H1 (cell line): ENCODE measurements at regions not wholly inside any gene's neighbourhood (a gene's known extent, or its start where the extent isn't known, plus 50 kb on each side); places are given as distances from the start of the nearest gene placed in this dataset.

ENCODE experiments used
- CTCF ChIA-PET: fragments of 300-600 bp; sonication (Branson Sonifier 250); formaldehyde crosslinking; loops from one replicate; lab custom pipeline; 2021; ENCODE audit not compliant: partially characterized antibody; lab: Charles Lee
- POLR2A ChIA-PET: fragments of 300-600 bp; sonication (Branson Sonifier 250); formaldehyde crosslinking; loops from one replicate; lab custom pipeline; 2021; ENCODE audit warnings: inconsistent platforms; ENCODE audit not compliant: partially characterized antibody; lab: Charles Lee
- DNase-seq, 2 experiments: peaks; one replicate each; pipeline versions ENCODE4 v3.0.0 to v3.0.0-alpha.2; 2010 to 2022; ENCODE audit warnings: low spot score in 2 of 2, low read depth in 1 of 2, mixed read lengths in 1 of 2
- FAIRE-seq: peaks from 2 replicates; lab custom pipeline; 2011; peaks lifted over from hg19 to GRCh38; lab: Jason Lieb, UNC
- H2AFZ ChIP-seq: 2 replicates; pipeline ENCODE4 v1.8.1; 2012; ENCODE audit warnings: low read length, inconsistent platforms
- H2AK5ac ChIP-seq: 2 replicates; pipeline ENCODE4 v1.6.1; 2013; ENCODE audit warnings: low read depth, low read length
- H2BK120ac ChIP-seq: replicated peaks from 2 replicates; pipeline ENCODE3; 2013; ENCODE audit warnings: low read depth, low read length, inconsistent platforms
- H2BK12ac ChIP-seq: 2 replicates; pipeline ENCODE4 v1.6.1; 2013; ENCODE audit warnings: low read depth, low read length
- H2BK15ac ChIP-seq: 2 replicates; pipeline ENCODE4 v1.6.1; 2013; ENCODE audit warnings: low read length
- H2BK20ac ChIP-seq: 2 replicates; pipeline ENCODE4 v1.6.1; 2013; ENCODE audit warnings: low read length
- H2BK5ac ChIP-seq: 2 replicates; pipeline ENCODE4 v1.6.1; 2013; ENCODE audit warnings: low read depth, low read length
- H3K14ac ChIP-seq: 2 replicates; pipeline ENCODE4 v1.6.1; 2013; ENCODE audit warnings: inconsistent platforms; ENCODE audit not compliant: insufficient read length
- H3K18ac ChIP-seq: 2 replicates; pipeline ENCODE4 v1.6.1; 2013; ENCODE audit warnings: low read length; ENCODE audit errors: extremely low read depth
- H3K23ac ChIP-seq: 2 replicates; pipeline ENCODE4 v1.6.1; 2013; ENCODE audit warnings: inconsistent platforms; ENCODE audit not compliant: insufficient read length
- H3K23me2 ChIP-seq: 2 replicates; pipeline ENCODE4 v1.6.1; 2013; ENCODE audit warnings: low read depth, low read length
- H3K27ac ChIP-seq: 2 replicates; pipeline ENCODE4 v1.6.1; 2011; ENCODE audit warnings: low read depth, low read length, inconsistent platforms
- H3K27me3 ChIP-seq, 4 experiments: replicated peaks in 1 of 4; 1 replicate in 1 of 4; 2 replicates in 3 of 4; pipeline versions ENCODE4 v1.6.1 to v1.8.1; 2011 to 2013; ENCODE audit warnings: low read length in 3 of 4, mild to moderate bottlenecking in 3 of 4, inconsistent platforms in 2 of 4, mixed read lengths in 2 of 4, moderate library complexity in 1 of 4; ENCODE audit not compliant: control insufficient read depth in 3 of 4, insufficient read depth in 3 of 4; ENCODE audit errors: extremely low read depth in 1 of 4
- H3K36me3 ChIP-seq, 4 experiments: 2 replicates each; pipeline versions ENCODE4 v1.6.1 to v1.8.1; 2011 to 2013; ENCODE audit warnings: mild to moderate bottlenecking in 4 of 4, low read length in 3 of 4, moderate library complexity in 2 of 4, control low read depth in 1 of 4, inconsistent platforms in 1 of 4; ENCODE audit not compliant: insufficient read depth in 4 of 4, control insufficient read depth in 2 of 4
- H3K4ac ChIP-seq: replicated peaks from 2 replicates; pipeline ENCODE3; 2013; ENCODE audit warnings: low read length, low read depth, mixed read lengths, inconsistent platforms; ENCODE audit not compliant: insufficient read length
- H3K4me1 ChIP-seq, 4 experiments: replicated peaks in 1 of 4; 1 replicate in 1 of 4; 2 replicates in 3 of 4; pipeline versions ENCODE4 v1.6.1 to v1.8.1; 2011 to 2013; ENCODE audit warnings: low read length in 3 of 4, inconsistent platforms in 2 of 4, mixed read lengths in 1 of 4; ENCODE audit not compliant: insufficient read depth in 4 of 4, control insufficient read depth in 3 of 4
- H3K4me2 ChIP-seq, 2 experiments: 2 replicates each; pipeline versions ENCODE4 v1.6.1 to v1.8.1; 2011 to 2013; ENCODE audit warnings: low read depth in 2 of 2, low read length in 2 of 2, control low read depth in 1 of 2, inconsistent platforms in 1 of 2, mild to moderate bottlenecking in 1 of 2; ENCODE audit not compliant: insufficient read depth in 1 of 2
- H3K4me3 ChIP-seq, 4 experiments: fragments of 200-600, 300-600 bp in 1 of 4; sonication (generic), shearing (Covaris generic), sonication (Bioruptor Twin) in 1 of 4; 2 replicates each; pipeline versions ENCODE4 v1.5.1 to v1.8.1; 2011 to 2016; ENCODE audit warnings: low read length in 4 of 4, low read depth in 3 of 4, control low read depth in 2 of 4, inconsistent platforms in 2 of 4, mild to moderate bottlenecking in 2 of 4, mixed read lengths in 1 of 4, moderate library complexity in 1 of 4; ENCODE audit not compliant: insufficient read depth in 2 of 4; ENCODE audit errors: extremely low read depth in 1 of 4
- H3K56ac ChIP-seq: replicated peaks from 2 replicates; pipeline ENCODE3; 2013; ENCODE audit warnings: low read depth, mild to moderate bottlenecking, mixed read lengths, low read length, inconsistent platforms; ENCODE audit not compliant: insufficient read length
- H3K79me1 ChIP-seq: 2 replicates; pipeline ENCODE4 v1.6.1; 2013; ENCODE audit warnings: low read depth, low read length, control low read depth
- H3K79me2 ChIP-seq, 2 experiments: 2 replicates each; pipeline versions ENCODE4 v1.6.1 to v1.8.1; 2012 to 2013; ENCODE audit warnings: low read length in 2 of 2, mild to moderate bottlenecking in 2 of 2, inconsistent platforms in 1 of 2; ENCODE audit not compliant: insufficient read depth in 2 of 2, control insufficient read depth in 1 of 2
- H3K9ac ChIP-seq, 4 experiments: replicated peaks in 1 of 4; 1 replicate in 1 of 4; 2 replicates in 3 of 4; pipeline versions ENCODE4 v1.6.1 to v1.8.1; 2011 to 2013; ENCODE audit warnings: low read depth in 3 of 4, low read length in 3 of 4, control low read depth in 2 of 4, mild to moderate bottlenecking in 2 of 4, moderate library complexity in 2 of 4, inconsistent platforms in 1 of 4; ENCODE audit errors: extremely low read depth in 1 of 4
- H3K9me3 ChIP-seq, 2 experiments: 2 replicates each; pipeline versions ENCODE4 v1.6.1 to v1.8.1; 2012 to 2013; ENCODE audit warnings: mild to moderate bottlenecking in 2 of 2, moderate library complexity in 2 of 2, control low read depth in 1 of 2, inconsistent platforms in 1 of 2, low read depth in 1 of 2, low read length in 1 of 2, mixed read lengths in 1 of 2; ENCODE audit not compliant: insufficient read depth in 2 of 2
- H4K20me1 ChIP-seq, 2 experiments: replicated peaks in 1 of 2; 2 replicates each; pipeline versions ENCODE3 to v1.8.1; 2011 to 2013; ENCODE audit warnings: inconsistent platforms in 2 of 2, low read length in 2 of 2, mild to moderate bottlenecking in 1 of 2; ENCODE audit not compliant: insufficient read depth in 2 of 2, control insufficient read depth in 1 of 2
- H4K5ac ChIP-seq: 2 replicates; pipeline ENCODE4 v1.6.1; 2013; ENCODE audit warnings: low read length, low read depth, mixed read lengths, inconsistent platforms; ENCODE audit not compliant: insufficient read length
- H4K8ac ChIP-seq: 2 replicates; pipeline ENCODE4 v1.8.0; 2013; ENCODE audit warnings: mild to moderate bottlenecking, moderate library complexity, low read length, inconsistent platforms; ENCODE audit not compliant: insufficient read depth; ENCODE audit errors: extremely low read depth
- H4K91ac ChIP-seq: replicated peaks from 2 replicates; pipeline ENCODE3; 2013; ENCODE audit warnings: low read length, mixed read lengths, inconsistent platforms; ENCODE audit not compliant: insufficient read length
- ATF2 ChIP-seq: IDR thresholded peaks from 2 replicates; pipeline ENCODE4 v1.6.1; 2012; ENCODE audit warnings: low read length, inconsistent platforms
- BACH1 ChIP-seq: IDR thresholded peaks from 2 replicates; pipeline ENCODE4 v1.6.1; 2012; ENCODE audit warnings: low read length, improper control_type of control experiment
- BRCA1 ChIP-seq: IDR thresholded peaks from 2 replicates; pipeline ENCODE4 v1.6.1; 2012; ENCODE audit warnings: low read depth, low read length, improper control_type of control experiment
- CTBP2 ChIP-seq: IDR thresholded peaks from 2 replicates; pipeline ENCODE4 v1.7.0; 2011; ENCODE audit warnings: borderline replicate concordance, mild to moderate bottlenecking, moderate library complexity, mixed read lengths, low read length; ENCODE audit not compliant: insufficient read depth, insufficient read length
- EGR1 ChIP-seq: IDR thresholded peaks from 2 replicates; pipeline ENCODE4 v1.6.1; 2011; ENCODE audit warnings: low read depth, low read length, borderline replicate concordance
- HDAC6 ChIP-seq: IDR thresholded peaks from one replicate; pipeline ENCODE4 v1.7.1; 2012; ENCODE audit warnings: low read depth, mild to moderate bottlenecking, inconsistent platforms, low read length, moderate library complexity
- POU5F1 ChIP-seq: IDR thresholded peaks from 2 replicates; pipeline ENCODE4 v1.6.1; 2011; ENCODE audit warnings: low read depth, mild to moderate bottlenecking, low read length, moderate library complexity
- RBBP5 ChIP-seq: IDR thresholded peaks from 2 replicates; pipeline ENCODE4 v1.7.1; 2012; ENCODE audit warnings: low read depth, mild to moderate bottlenecking, inconsistent platforms, low read length, moderate library complexity, borderline replicate concordance
- SIRT6 ChIP-seq: IDR thresholded peaks from one replicate; pipeline ENCODE4 v1.7.1; 2012; ENCODE audit warnings: low read length, inconsistent platforms
- SP2 ChIP-seq: IDR thresholded peaks from 2 replicates; pipeline ENCODE4 v1.6.1; 2012; ENCODE audit warnings: mild to moderate bottlenecking, low read length, inconsistent platforms
- SP4 ChIP-seq: IDR thresholded peaks from 2 replicates; pipeline ENCODE4 v1.6.1; 2012; ENCODE audit warnings: low read length, inconsistent platforms
- TAF1 ChIP-seq: IDR thresholded peaks from 2 replicates; pipeline ENCODE4 v1.6.1; 2011; ENCODE audit warnings: mild to moderate bottlenecking, low read depth, low read length
- TAF7 ChIP-seq: optimal IDR thresholded peaks from 2 replicates; pipeline ENCODE3; 2011; ENCODE audit warnings: low read depth, mild to moderate bottlenecking, inconsistent platforms, low read length, moderate library complexity, borderline replicate concordance
- TCF12 ChIP-seq: IDR thresholded peaks from 2 replicates; pipeline ENCODE4 v1.6.1; 2011; ENCODE audit warnings: low read depth, mild to moderate bottlenecking, low read length

- Histone ChIP-seq H3K36me3 (no peaks in the 10 kb centered on the region), H2AFZ (no peak overlapping the region), H2AK5ac (no peak overlapping the region), H3K4me2 (no peak overlapping the region), H3K4ac (no peak overlapping the region), H3K56ac (no peak overlapping the region), H4K91ac (no peak overlapping the region), H3K23ac (no peak overlapping the region), H2BK120ac (no peak overlapping the region), H3K27ac (no peak overlapping the region), H3K4me1 (peaks cover 0 to 2% (median 0%) of the 10 kb centered on the region in 4 experiments; a peak in 1 of 7 replicates), H4K20me1 (no peaks in the 10 kb centered on the region), H2BK15ac (no peak overlapping the region), H2BK5ac (no peak overlapping the region), H3K9me3 (no peaks in the 10 kb centered on the region), H3K27me3 (no peaks in the 10 kb centered on the region), H2BK20ac (no peak overlapping the region), H2BK12ac (no peak overlapping the region), H3K4me3 (no peak overlapping the region), H3K79me2 (no peaks in the 10 kb centered on the region), H3K18ac (no peak overlapping the region), H3K79me1 (no peaks in the 10 kb centered on the region), H4K8ac (no peak overlapping the region), H4K5ac (no peak overlapping the region), H3K23me2 (no peaks in the 10 kb centered on the region), H3K9ac (no peak overlapping the region; a peak in 1 of 7 replicates), H3K14ac (no peak overlapping the region)
- ChIA-PET POLR2A (no interaction called here), CTCF (interaction anchor here (0.6 to 0.7 kb wide), 2 partner anchors 15 to 529 kb away, joined by 3 read pairs; no protein-coding TSS in a partner anchor)
- DNase-seq (no peak), FAIRE-seq (no peak)
- no peak for TF ChIP-seq TCF12
- TF ChIP-seq TAF7, result no peak
- no peak for TF ChIP-seq BACH1
- TF ChIP-seq POU5F1, result no peak
- no peak for TF ChIP-seq TAF1
- no peak for TF ChIP-seq ATF2
- no peak for TF ChIP-seq BRCA1
- no peak for TF ChIP-seq HDAC6
- no peak for TF ChIP-seq SP4
- TF ChIP-seq RBBP5, result no peak
- TF ChIP-seq SIRT6, result no peak
- TF ChIP-seq EGR1, result no peak
- TF ChIP-seq CTBP2, result no peak
- TF ChIP-seq SP2, result no peak
Measured at GRCh38 chr1:188228623-188229022, 1399.9 kb downstream of the PLA2G4A start.
